ENCODE measurements at regions not wholly inside any gene's neighbourhood (a gene's known extent, or its start where the extent isn't known, plus 50 kb on each side); places are given as distances from the start of the nearest gene placed in this dataset.

- Histone ChIP-seq H3K79me2 (ENCODE audit: insufficient read depth, low read length) (no peaks in the 10 kb centered on the region), H3K4me2 (ENCODE audit: insufficient read depth, low read length) (no peak overlapping the region), H3K36me3 (ENCODE audit: insufficient read depth, low read length) (no peaks in the 10 kb centered on the region), H2AFZ (ENCODE audit: low read depth, low read length) (no peak overlapping the region), H3K9ac (ENCODE audit: low read depth, low read length) (no peak overlapping the region), H3K9me3 (ENCODE audit: insufficient read depth, low read length, severe bottlenecking) (no peaks in the 10 kb centered on the region), H4K20me1 (ENCODE audit: insufficient read depth, low read length) (no peaks in the 10 kb centered on the region), H3K4me1 (ENCODE audit: insufficient read depth, low read length) (no peaks in the 10 kb centered on the region), H3K27me3 (ENCODE audit: insufficient read depth, low read length, poor library complexity) (no peaks in the 10 kb centered on the region), H3K4me3 (ENCODE audit: low read depth in 1 of 2, low read length in 2 of 2) (no peak overlapping the region), H3K27ac (ENCODE audit: low read length) (no peak overlapping the region)
- DNase-seq (peak; percentile 30), ATAC-seq (ENCODE audit: insufficient read depth, low read depth) (peak; percentile 64)
- TF ChIP-seq EZH2 (IDR thresholded peaks at IDR 0.05; ENCODE audit: borderline replicate concordance, low read depth, low read length, severe bottlenecking) = no peak
- TF ChIP-seq CTCF (IDR thresholded peaks at IDR 0.05; ENCODE audit: borderline replicate concordance, extremely low read depth, low read length, poor library complexity, severe bottlenecking) = peak; percentile 68
Observed at GRCh38 chr7:10412422-10413019, 561.2 kb upstream of the PHF14 start.

- Histone ChIP-seq H2AFZ (ENCODE audit: low read depth, low read length) (no peak overlapping the region), H3K9me3 (ENCODE audit: insufficient read depth, low read length, severe bottlenecking) (no peaks in the 10 kb centered on the region), H3K79me2 (ENCODE audit: insufficient read depth, low read length) (no peaks in the 10 kb centered on the region), H3K4me3 (ENCODE audit: low read depth in 1 of 2, low read length in 2 of 2) (no peak overlapping the region), H3K36me3 (ENCODE audit: insufficient read depth, low read length) (no peaks in the 10 kb centered on the region), H3K27ac (ENCODE audit: low read length) (no peak overlapping the region), H3K9ac (ENCODE audit: low read depth, low read length) (no peak overlapping the region), H3K4me2 (ENCODE audit: insufficient read depth, low read length) (no peak overlapping the region), H3K27me3 (ENCODE audit: insufficient read depth, low read length, poor library complexity) (no peaks in the 10 kb centered on the region), H3K4me1 (ENCODE audit: insufficient read depth, low read length) (no peaks in the 10 kb centered on the region), H4K20me1 (ENCODE audit: insufficient read depth, low read length) (no peaks in the 10 kb centered on the region)
- DNase-seq (no peak), ATAC-seq (ENCODE audit: insufficient read depth, low read depth) (no peak)
- TF ChIP-seq CTCF (IDR thresholded peaks at IDR 0.05; ENCODE audit: borderline replicate concordance, extremely low read depth, low read length, poor library complexity, severe bottlenecking) (no peak), EZH2 (IDR thresholded peaks at IDR 0.05; ENCODE audit: borderline replicate concordance, low read depth, low read length, severe bottlenecking) (no peak)
Observed at GRCh38 chr7:10418985-10419384, 554.7 kb upstream of the PHF14 start.

GRCh38 chr7:10429031-10429430 is 544.6 kb upstream of the PHF14 start:
- H3K9ac ChIP-seq (ENCODE audit: low read depth, low read length) = no peak overlapping the region
- no peak for TF ChIP-seq CTCF (IDR thresholded peaks at IDR 0.05; ENCODE audit: borderline replicate concordance, extremely low read depth, low read length, poor library complexity, severe bottlenecking)
- TF ChIP-seq EZH2 (IDR thresholded peaks at IDR 0.05; ENCODE audit: borderline replicate concordance, low read depth, low read length, severe bottlenecking) = no peak
- H4K20me1 ChIP-seq (ENCODE audit: insufficient read depth, low read length) = no peaks in the 10 kb centered on the region
- ATAC-seq (ENCODE audit: insufficient read depth, low read depth) (no peak), DNase-seq (no peak)
- H2AFZ ChIP-seq (ENCODE audit: low read depth, low read length) = no peak overlapping the region
- H3K27me3 ChIP-seq (ENCODE audit: insufficient read depth, low read length, poor library complexity) = no peaks in the 10 kb centered on the region
- no peak overlapping the region for H3K27ac ChIP-seq (ENCODE audit: low read length)
- H3K79me2 ChIP-seq (ENCODE audit: insufficient read depth, low read length) = no peaks in the 10 kb centered on the region
- no peaks in the 10 kb centered on the region for H3K4me1 ChIP-seq (ENCODE audit: insufficient read depth, low read length)
- no peaks in the 10 kb centered on the region for H3K36me3 ChIP-seq (ENCODE audit: insufficient read depth, low read length)
- no peaks in the 10 kb centered on the region for H3K9me3 ChIP-seq (ENCODE audit: insufficient read depth, low read length, severe bottlenecking)
- H3K4me3 ChIP-seq (ENCODE audit: low read depth in 1 of 2, low read length in 2 of 2) = no peak overlapping the region
- H3K4me2 ChIP-seq (ENCODE audit: insufficient read depth, low read length) = no peak overlapping the region
